Calu3 (cell line): ENCODE measurements at regions not wholly inside any gene's neighbourhood (a gene's known extent, or its start where the extent isn't known, plus 50 kb on each side); places are given as distances from the start of the nearest gene placed in this dataset.

Experiments
- BruUV-seq: library from RNA; stranded (reverse); fragments of 400-500 nt; replicated peaks from 2 replicates; lab custom pipeline; 2021; lab: Mats Ljungman, UMichigan
- CTCF ChIA-PET: fragments of 300-600 bp; sonication (Branson Sonifier 250); formaldehyde crosslinking; loops from one replicate; lab custom pipeline; 2022; ENCODE audit warnings: antibody characterized with exemption; lab: Charles Lee
- DNase-seq: peaks from one replicate; pipeline ENCODE4 v3.0.0; 2022
- H3K27ac Mint-ChIP-seq: one replicate; pipeline ENCODE4 v1.8.0; 2022; ENCODE audit warnings: mixed read lengths; ENCODE audit not compliant: unreplicated experiment
- H3K27me3 Mint-ChIP-seq: one replicate; pipeline ENCODE4 v1.8.0; 2022; ENCODE audit warnings: mixed read lengths; ENCODE audit not compliant: unreplicated experiment
- H3K36me3 Mint-ChIP-seq: one replicate; pipeline ENCODE4 v1.8.0; 2022; ENCODE audit warnings: mild to moderate bottlenecking, moderate library complexity, mixed read lengths; ENCODE audit not compliant: insufficient read depth, unreplicated experiment
- H3K4me1 Mint-ChIP-seq: one replicate; pipeline ENCODE4 v1.8.0; 2022; ENCODE audit warnings: mild to moderate bottlenecking, low read depth, mixed read lengths; ENCODE audit not compliant: unreplicated experiment
- H3K4me3 Mint-ChIP-seq: one replicate; pipeline ENCODE4 v1.8.0; 2022; ENCODE audit warnings: mild to moderate bottlenecking, low read depth, moderate library complexity, mixed read lengths; ENCODE audit not compliant: unreplicated experiment
- H3K9me3 Mint-ChIP-seq: one replicate; pipeline ENCODE4 v1.8.0; 2022; ENCODE audit warnings: low read depth, mixed read lengths; ENCODE audit not compliant: unreplicated experiment
- CTCF ChIP-seq: fragments of 200-600 bp; IDR thresholded peaks from one replicate; pipeline ENCODE4 v1.8.0; 2022; ENCODE audit warnings: antibody characterized with exemption; ENCODE audit not compliant: unreplicated experiment
- intact Hi-C: fragments of 100-400 bp; cut with micrococcal nuclease; formaldehyde crosslinking; loops from one replicate; pipeline ENCODE4 v1.10.0; 2022; ENCODE audit not compliant: unreplicated experiment

GRCh38 chr10:90302758-90303481 lies 554.9 kb downstream of the HTR7 start:
- no TSS peak for BruUV-seq
- no peak for TF ChIP-seq CTCF
- CTCF ChIA-PET = no interaction called here
- Mint-ChIP-seq H3K27ac (no peak overlapping the region), H3K36me3 (no peaks in the 10 kb centered on the region), H3K27me3 (no peaks in the 10 kb centered on the region), H3K4me1 (no peaks in the 10 kb centered on the region), H3K9me3 (no peaks in the 10 kb centered on the region), H3K4me3 (no peak overlapping the region)
- intact Hi-C loops = no loop called here
- DNase-seq = no peak

GRCh38 chr10:90304533-90304932 lies 553.3 kb downstream of the HTR7 start:
- CTCF ChIA-PET = no interaction called here
- Mint-ChIP-seq H3K4me1 (no peaks in the 10 kb centered on the region), H3K4me3 (no peak overlapping the region), H3K27me3 (no peaks in the 10 kb centered on the region), H3K9me3 (no peaks in the 10 kb centered on the region), H3K36me3 (no peaks in the 10 kb centered on the region), H3K27ac (no peak overlapping the region)
- no TSS peak for BruUV-seq
- no peak for TF ChIP-seq CTCF
- intact Hi-C loops = no loop called here
- no peak for DNase-seq

- no TSS peak for BruUV-seq
- intact Hi-C loops = no loop called here
Observed at GRCh38 chr10:90306187-90306586, 551.7 kb downstream of the HTR7 start.

GRCh38 chr10:90308223-90308622 lies 549.6 kb downstream of the HTR7 start:
- Mint-ChIP-seq H3K27me3 (no peaks in the 10 kb centered on the region), H3K36me3 (no peaks in the 10 kb centered on the region), H3K27ac (no peak overlapping the region), H3K4me3 (no peak overlapping the region), H3K9me3 (no peaks in the 10 kb centered on the region), H3K4me1 (no peaks in the 10 kb centered on the region)
- no peak for DNase-seq
- no peak for TF ChIP-seq CTCF
- no TSS peak for BruUV-seq
- intact Hi-C loops = no loop called here
- CTCF ChIA-PET = no interaction called here

More at GRCh38 chr10:90306187-90306586, 551.7 kb downstream of the HTR7 start:
- no peak for DNase-seq
- TF ChIP-seq CTCF = no peak
- no peak overlapping the region for H3K4me3 Mint-ChIP-seq
- H3K27me3 Mint-ChIP-seq = no peaks in the 10 kb centered on the region
- CTCF ChIA-PET = no interaction called here
- no peak overlapping the region for H3K27ac Mint-ChIP-seq
- no peaks in the 10 kb centered on the region for H3K9me3 Mint-ChIP-seq
- no peaks in the 10 kb centered on the region for H3K4me1 Mint-ChIP-seq
- H3K36me3 Mint-ChIP-seq = no peaks in the 10 kb centered on the region
